EL (cell line): ENCODE measurements at regions not wholly inside any gene's neighbourhood (a gene's known extent, or its start where the extent isn't known, plus 50 kb on each side); places are given as distances from the start of the nearest gene placed in this dataset.
"Not testable (repeated sequence)": the region's sequence is repeated elsewhere in the genome, so short reads cannot be mapped to it uniquely, and the experiment has no call there.

Experiments used
- DNase-seq: peaks from one replicate; pipeline ENCODE4 v3.0.0-alpha.2; 2016

- not testable (repeated sequence) for DNase-seq
Observed at GRCh38 chr21:18834121-18834520, 430.5 kb upstream of the TMPRSS15 start.

- DNase-seq = no peak
Observed at GRCh38 chr21:18840239-18840638, 436.7 kb upstream of the TMPRSS15 start.

- DNase-seq = not testable (repeated sequence)
Observed at GRCh38 chr21:18857606-18858005, 454.0 kb upstream of the TMPRSS15 start.

GRCh38 chr21:18869104-18869503, 465.5 kb upstream of the TMPRSS15 start:
- no peak for DNase-seq

GRCh38 chr21:18877917-18878316, 474.3 kb upstream of the TMPRSS15 start:
- no peak for DNase-seq

GRCh38 chr21:18887922-18888602, 484.5 kb upstream of the TMPRSS15 start:
- DNase-seq = no peak

GRCh38 chr21:18893406-18893805, 489.8 kb upstream of the TMPRSS15 start:
- no peak for DNase-seq

- no peak for DNase-seq
Observed at GRCh38 chr21:18894387-18894786, 490.8 kb upstream of the TMPRSS15 start.

GRCh38 chr21:18899261-18899660, 495.7 kb upstream of the TMPRSS15 start:
- DNase-seq = no peak

- no peak for DNase-seq
Observed at GRCh38 chr21:18902660-18903059, 499.1 kb upstream of the TMPRSS15 start.

- DNase-seq = no peak
Observed at GRCh38 chr21:18907076-18907475, 503.5 kb upstream of the TMPRSS15 start.

GRCh38 chr21:18908641-18909040, 505.1 kb upstream of the TMPRSS15 start:
- DNase-seq = no peak

GRCh38 chr21:18913914-18914313, 510.3 kb upstream of the TMPRSS15 start:
- no peak for DNase-seq

GRCh38 chr21:18914570-18914969, 511.0 kb upstream of the TMPRSS15 start:
- no peak for DNase-seq

GRCh38 chr21:18917622-18918021, 514.0 kb upstream of the TMPRSS15 start:
- no peak for DNase-seq

GRCh38 chr21:18931237-18931636, 527.7 kb upstream of the TMPRSS15 start:
- DNase-seq = no peak

GRCh38 chr21:18937337-18937736, 533.8 kb upstream of the TMPRSS15 start:
- DNase-seq = no peak

GRCh38 chr21:18940791-18941190, 537.2 kb upstream of the TMPRSS15 start:
- DNase-seq = no peak

GRCh38 chr21:18950045-18950740, 546.6 kb upstream of the TMPRSS15 start:
- no peak for DNase-seq

GRCh38 chr21:18951271-18952038, 547.9 kb upstream of the TMPRSS15 start:
- no peak for DNase-seq

- DNase-seq = no peak
Observed at GRCh38 chr21:18954441-18954844, 550.9 kb upstream of the TMPRSS15 start.

- DNase-seq = no peak
Observed at GRCh38 chr21:18959817-18960216, 556.2 kb upstream of the TMPRSS15 start.

- no peak for DNase-seq
Observed at GRCh38 chr21:18960306-18960705, 556.7 kb upstream of the TMPRSS15 start.

GRCh38 chr21:18970416-18970815, 566.8 kb upstream of the TMPRSS15 start:
- no peak for DNase-seq
